ENCODE measurements at regions not wholly inside any gene's neighbourhood (a gene's known extent, or its start where the extent isn't known, plus 50 kb on each side); places are given as distances from the start of the nearest gene placed in this dataset.

- no peaks in the 10 kb centered on the region for H3K9me3 ChIP-seq (ENCODE audit: control extremely low read depth in 1 of 3, control insufficient read depth in 2 of 3, insufficient read depth in 1 of 3, low read length in 2 of 3)
- no peak overlapping the region for H3K4me2 ChIP-seq (replicated peaks; ENCODE audit: low read depth, low read length, poor library complexity, severe bottlenecking)
- no peaks in the 10 kb centered on the region for H3K4me1 Mint-ChIP-seq
- intact Hi-C loops (cut with micrococcal nuclease) = no loop called here
- H4K20me1 ChIP-seq (ENCODE audit: control insufficient read depth, insufficient read depth, low read length, poor library complexity, severe bottlenecking) = no peaks in the 10 kb centered on the region
- no peak overlapping the region for H3K9ac ChIP-seq (ENCODE audit: low read length)
- H3K36me3 ChIP-seq (replicated peaks in 1 of 2; ENCODE audit: control extremely low read depth in 1 of 2, control insufficient read depth in 1 of 2, extremely low read depth in 1 of 2, insufficient read depth in 2 of 2, low read length in 1 of 2) = no peaks in the 10 kb centered on the region
- WGBS (ENCODE audit: insufficient coverage) = 48% methylated on average over 9 of the region's 10 CpGs
- H3K27me3 Mint-ChIP-seq = peaks cover 33% of the 10 kb centered on the region
- no peaks in the 10 kb centered on the region for H3K9me3 Mint-ChIP-seq (ENCODE audit: insufficient read depth)
- DNase-seq (no peak), ATAC-seq (ENCODE audit: low read depth) (no peak)
- H2AFZ ChIP-seq (ENCODE audit: insufficient read depth, low read depth, low read length, poor library complexity, severe bottlenecking) = no peak overlapping the region
- ChIA-PET POLR2A (no interaction called here), CTCF (no interaction called here)
- H3K4me3 Mint-ChIP-seq = no peak overlapping the region
- TF ChIP-seq EZH2 (IDR thresholded peaks at IDR 0.05; ENCODE audit: borderline replicate concordance, insufficient read depth, low read depth, low read length, poor library complexity, severe bottlenecking) (no peak), CTCF (IDR thresholded peaks at IDR 0.05) (no peak)
- no peak overlapping the region for H3K4me3 ChIP-seq (ENCODE audit: control extremely low read depth in 1 of 5, extremely low read depth in 1 of 5, insufficient read depth in 1 of 5, low read depth in 2 of 5, low read length in 4 of 5)
- H3K27ac Mint-ChIP-seq = no peak overlapping the region
- H3K4me1 ChIP-seq (ENCODE audit: control insufficient read depth in 2 of 2, insufficient read depth in 2 of 2, low read length in 2 of 2) = no peaks in the 10 kb centered on the region
- H3K79me2 ChIP-seq (ENCODE audit: control insufficient read depth, insufficient read depth, low read length) = no peaks in the 10 kb centered on the region
- H3K27me3 ChIP-seq (replicated peaks in 1 of 4; ENCODE audit: control extremely low read depth in 1 of 4, control insufficient read depth in 3 of 4, insufficient read depth in 4 of 4, low read length in 3 of 4) = peaks cover 0 to 3% (median 0%) of the 10 kb centered on the region in 4 experiments
- no peak overlapping the region for H3K27ac ChIP-seq (ENCODE audit: low read length in 2 of 2)
Observed at GRCh38 chr1:200233393-200233792, 176.4 kb downstream of the ZNF281 start.

- H3K4me1 ChIP-seq (ENCODE audit: control insufficient read depth in 2 of 2, insufficient read depth in 2 of 2, low read length in 2 of 2) = peaks cover 0 to 2% of the 10 kb centered on the region in 2 donors
- no peak for TF ChIP-seq CTCF (IDR thresholded peaks at IDR 0.05)
- TF ChIP-seq EZH2 (IDR thresholded peaks at IDR 0.05; ENCODE audit: borderline replicate concordance, insufficient read depth, low read depth, low read length, poor library complexity, severe bottlenecking) = no peak
- H3K9me3 ChIP-seq (ENCODE audit: control extremely low read depth in 1 of 3, control insufficient read depth in 2 of 3, insufficient read depth in 1 of 3, low read length in 2 of 3) = no peaks in the 10 kb centered on the region
- Mint-ChIP-seq H3K4me3 (no peak overlapping the region), H3K27me3 (peaks cover 32% of the 10 kb centered on the region), H3K4me1 (peaks cover 1% of the 10 kb centered on the region), H3K9me3 (ENCODE audit: insufficient read depth) (no peaks in the 10 kb centered on the region), H3K27ac (no peak overlapping the region)
- H3K9ac ChIP-seq (ENCODE audit: low read length) = no peak overlapping the region
- CTCF ChIA-PET = interaction anchor here (1.2 kb wide), 1 partner anchor 70 kb away, joined by 4 read pairs; no protein-coding TSS in a partner anchor
- no CpG with 5 or more reads among the region's 1 CpG for WGBS (ENCODE audit: insufficient coverage)
- DNase-seq = no peak
- intact Hi-C loops (cut with micrococcal nuclease) = no loop called here
- H4K20me1 ChIP-seq (ENCODE audit: control insufficient read depth, insufficient read depth, low read length, poor library complexity, severe bottlenecking) = no peaks in the 10 kb centered on the region
- no peak overlapping the region for H3K27ac ChIP-seq (ENCODE audit: low read length in 2 of 2)
- peaks cover 0 to 3% (median 2%) of the 10 kb centered on the region in 4 experiments for H3K27me3 ChIP-seq (replicated peaks in 1 of 4; ENCODE audit: control extremely low read depth in 1 of 4, control insufficient read depth in 3 of 4, insufficient read depth in 4 of 4, low read length in 3 of 4)
- H3K79me2 ChIP-seq (ENCODE audit: control insufficient read depth, insufficient read depth, low read length) = no peaks in the 10 kb centered on the region
- H2AFZ ChIP-seq (ENCODE audit: insufficient read depth, low read depth, low read length, poor library complexity, severe bottlenecking) = no peak overlapping the region
- no peak overlapping the region for H3K4me2 ChIP-seq (replicated peaks; ENCODE audit: low read depth, low read length, poor library complexity, severe bottlenecking)
- POLR2A ChIA-PET = no interaction called here
- ATAC-seq (ENCODE audit: low read depth) = no peak
- no peaks in the 10 kb centered on the region for H3K36me3 ChIP-seq (replicated peaks in 1 of 2; ENCODE audit: control extremely low read depth in 1 of 2, control insufficient read depth in 1 of 2, extremely low read depth in 1 of 2, insufficient read depth in 2 of 2, low read length in 1 of 2)
- no peak overlapping the region for H3K4me3 ChIP-seq (ENCODE audit: control extremely low read depth in 1 of 5, extremely low read depth in 1 of 5, insufficient read depth in 1 of 5, low read depth in 2 of 5, low read length in 4 of 5)
Observed at GRCh38 chr1:200231787-200232231, 178.0 kb downstream of the ZNF281 start.
